ENCODE measurements at regions not wholly inside any gene's neighbourhood (a gene's known extent, or its start where the extent isn't known, plus 50 kb on each side); places are given as distances from the start of the nearest gene placed in this dataset.
"Not testable (repeated sequence)": the region's sequence is repeated elsewhere in the genome, so short reads cannot be mapped to it uniquely, and the experiment has no call there.

- peak in 1 of 2 donors; percentile 8 for DNase-seq (ENCODE audit: extremely low read depth in 1 of 2, low read depth in 1 of 2)
These were observed 57.9 kb downstream of the DNAJB9 start for GRCh38 chr7:108627476-108628051.

- DNase-seq (ENCODE audit: extremely low read depth in 1 of 2, low read depth in 1 of 2) = no peak
These were observed 59.0 kb downstream of the DNAJB9 start for GRCh38 chr7:108628678-108629077.

- DNase-seq (ENCODE audit: extremely low read depth in 1 of 2, low read depth in 1 of 2) = no peak
These were observed 60.2 kb downstream of the DNAJB9 start for GRCh38 chr7:108629651-108630400.

- no peak for DNase-seq (ENCODE audit: extremely low read depth in 1 of 2, low read depth in 1 of 2)
These were observed 64.4 kb downstream of the DNAJB9 start for GRCh38 chr7:108634036-108634435.

- DNase-seq (ENCODE audit: extremely low read depth in 1 of 2, low read depth in 1 of 2) = no peak
These were observed 64.9 kb downstream of the DNAJB9 start for GRCh38 chr7:108634535-108634934.

GRCh38 chr7:108637049-108637621 is 67.5 kb downstream of the DNAJB9 start:
- DNase-seq (ENCODE audit: extremely low read depth in 1 of 2, low read depth in 1 of 2) = no peak

GRCh38 chr7:108642126-108642525 is 72.5 kb downstream of the DNAJB9 start:
- no peak for DNase-seq (ENCODE audit: extremely low read depth in 1 of 2, low read depth in 1 of 2)

- no peak for DNase-seq (ENCODE audit: extremely low read depth in 1 of 2, low read depth in 1 of 2)
These were observed 73.5 kb downstream of the DNAJB9 start for GRCh38 chr7:108643136-108643535.

- no peak for DNase-seq (ENCODE audit: extremely low read depth in 1 of 2, low read depth in 1 of 2)
These were observed 79.3 kb downstream of the DNAJB9 start for GRCh38 chr7:108648989-108649388.

- DNase-seq (ENCODE audit: extremely low read depth in 1 of 2, low read depth in 1 of 2) = no peak
These were observed 80.8 kb downstream of the DNAJB9 start for GRCh38 chr7:108650467-108650866.

GRCh38 chr7:108652886-108653285 is 83.2 kb downstream of the DNAJB9 start:
- no peak for DNase-seq (ENCODE audit: extremely low read depth in 1 of 2, low read depth in 1 of 2)

GRCh38 chr7:108653526-108653925 is 83.9 kb downstream of the DNAJB9 start:
- no peak for DNase-seq (ENCODE audit: extremely low read depth in 1 of 2, low read depth in 1 of 2)

- DNase-seq (ENCODE audit: extremely low read depth in 1 of 2, low read depth in 1 of 2) = not testable (repeated sequence)
These were observed 87.6 kb downstream of the DNAJB9 start for GRCh38 chr7:108657140-108657726.

GRCh38 chr7:108659261-108659660 is 89.6 kb downstream of the DNAJB9 start:
- no peak for DNase-seq (ENCODE audit: extremely low read depth in 1 of 2, low read depth in 1 of 2)

GRCh38 chr7:108659867-108660266 is 90.2 kb downstream of the DNAJB9 start:
- no peak for DNase-seq (ENCODE audit: extremely low read depth in 1 of 2, low read depth in 1 of 2)

- DNase-seq (ENCODE audit: extremely low read depth in 1 of 2, low read depth in 1 of 2) = no peak
These were observed 90.8 kb downstream of the DNAJB9 start for GRCh38 chr7:108660465-108660864.

- no peak for DNase-seq (ENCODE audit: extremely low read depth in 1 of 2, low read depth in 1 of 2)
These were observed 93.2 kb downstream of the DNAJB9 start for GRCh38 chr7:108662783-108663362.

GRCh38 chr7:108663701-108664100 is 94.0 kb downstream of the DNAJB9 start:
- no peak for DNase-seq (ENCODE audit: extremely low read depth in 1 of 2, low read depth in 1 of 2)

- no peak for DNase-seq (ENCODE audit: extremely low read depth in 1 of 2, low read depth in 1 of 2)
These were observed 97.5 kb downstream of the DNAJB9 start for GRCh38 chr7:108667216-108667615.

GRCh38 chr7:108669958-108670357 is 100.3 kb downstream of the DNAJB9 start:
- DNase-seq (ENCODE audit: extremely low read depth in 1 of 2, low read depth in 1 of 2) = no peak

GRCh38 chr7:108673699-108674098 is 104.0 kb downstream of the DNAJB9 start:
- DNase-seq (ENCODE audit: extremely low read depth in 1 of 2, low read depth in 1 of 2) = not testable (repeated sequence)
